HG02588 (cell line): ENCODE measurements at regions not wholly inside any gene's neighbourhood (a gene's known extent, or its start where the extent isn't known, plus 50 kb on each side); places are given as distances from the start of the nearest gene placed in this dataset.

Experiments used
- ATAC-seq: cut with Tn5 transposase; IDR thresholded peaks from one replicate; pipeline ENCODE4 v1.9.1; 2021; ENCODE audit warnings: mild to moderate bottlenecking, moderate library complexity; ENCODE audit not compliant: unreplicated experiment

GRCh38 chr2:121860033-121860757, 104.7 kb downstream of the TSN start:
- no peak for ATAC-seq

- no peak for ATAC-seq
These were observed 105.3 kb downstream of the TSN start for GRCh38 chr2:121860758-121861227.

GRCh38 chr2:121862286-121862685, 106.8 kb downstream of the TSN start:
- ATAC-seq, result no peak

GRCh38 chr2:121865914-121866313, 110.5 kb downstream of the TSN start:
- no peak for ATAC-seq

- no peak for ATAC-seq
These were observed 111.3 kb downstream of the TSN start for GRCh38 chr2:121866789-121867188.

- ATAC-seq, result no peak
These were observed 113.2 kb downstream of the TSN start for GRCh38 chr2:121868652-121869051.

- no peak for ATAC-seq
These were observed 113.9 kb downstream of the TSN start for GRCh38 chr2:121869363-121869762.

GRCh38 chr2:121869873-121870272, 114.4 kb downstream of the TSN start:
- ATAC-seq, result no peak

GRCh38 chr2:121872651-121873050, 117.2 kb downstream of the TSN start:
- no peak for ATAC-seq

GRCh38 chr2:121873864-121874263, 118.4 kb downstream of the TSN start:
- ATAC-seq, result no peak

- no peak for ATAC-seq
These were observed 120.2 kb downstream of the TSN start for GRCh38 chr2:121875585-121876185.

GRCh38 chr2:121877366-121877765, 121.9 kb downstream of the TSN start:
- no peak for ATAC-seq

- no peak for ATAC-seq
These were observed 124.8 kb downstream of the TSN start for GRCh38 chr2:121880283-121880682.

- no peak for ATAC-seq
These were observed 125.6 kb downstream of the TSN start for GRCh38 chr2:121881038-121881437.

GRCh38 chr2:121881950-121882349, 126.5 kb downstream of the TSN start:
- ATAC-seq, result no peak

GRCh38 chr2:121884078-121884477, 128.6 kb downstream of the TSN start:
- ATAC-seq, result no peak

- ATAC-seq, result no peak
These were observed 129.1 kb downstream of the TSN start for GRCh38 chr2:121884511-121884921.

GRCh38 chr2:121886059-121886458, 130.6 kb downstream of the TSN start:
- no peak for ATAC-seq

- no peak for ATAC-seq
These were observed 132.2 kb downstream of the TSN start for GRCh38 chr2:121887513-121888188.

- peak; percentile 80 for ATAC-seq
These were observed 132.7 kb downstream of the TSN start for GRCh38 chr2:121888189-121888557.

GRCh38 chr2:121890041-121890440, 134.6 kb downstream of the TSN start:
- no peak for ATAC-seq
